ENCODE measurements at regions not wholly inside any gene's neighbourhood (a gene's known extent, or its start where the extent isn't known, plus 50 kb on each side); places are given as distances from the start of the nearest gene placed in this dataset.

DNA sequence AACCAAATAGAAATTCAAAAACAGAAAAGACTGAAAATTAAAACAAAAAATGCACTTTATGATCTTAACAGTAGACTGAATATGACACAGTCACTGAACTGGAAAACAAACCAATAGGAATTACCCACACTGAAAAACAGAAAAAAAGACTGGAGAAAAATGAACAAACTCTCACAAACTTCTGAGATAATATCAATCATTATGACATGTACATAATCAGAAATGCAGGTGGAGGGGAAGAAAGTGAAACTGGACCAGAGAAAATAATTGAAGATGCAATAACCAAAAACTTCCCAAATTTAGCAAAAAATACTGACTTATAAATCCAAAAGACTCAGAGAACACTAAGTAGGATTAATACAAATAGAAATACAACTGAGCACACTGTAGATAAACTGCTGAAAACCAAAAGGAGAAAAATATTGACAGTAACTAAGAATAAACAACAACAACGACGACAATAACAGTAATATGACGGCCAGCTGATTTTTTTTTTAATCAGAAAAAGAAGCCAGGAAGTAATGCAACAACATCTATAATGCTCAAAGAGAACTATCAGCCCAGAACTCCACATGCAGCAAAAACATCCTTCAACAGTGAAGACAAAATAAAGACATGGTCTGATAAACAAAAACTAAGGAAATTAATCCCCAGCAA is 108.1 kb downstream of the ZFAND4 start:
- Histone ChIP-seq H3K27ac (ENCODE audit: low read length) (no peak overlapping the region), H3K9me3 (ENCODE audit: low read length) (no peaks in the 10 kb centered on the region), H3K9me2 (ENCODE audit: insufficient read depth, low read length) (no peaks in the 10 kb centered on the region), H4K20me1 (ENCODE audit: insufficient read depth) (no peaks in the 10 kb centered on the region), H2AFZ (ENCODE audit: low read depth, low read length) (no peak overlapping the region), H3F3A (ENCODE audit: insufficient read depth, low read length, poor library complexity, severe bottlenecking) (no peaks in the 10 kb centered on the region), H3K4me2 (ENCODE audit: low read length) (no peak overlapping the region), H3K27me3 (ENCODE audit: insufficient read depth, low read depth, low read length) (no peaks in the 10 kb centered on the region), H3K79me2 (replicated peaks; ENCODE audit: insufficient read depth, low read length) (no peaks in the 10 kb centered on the region), H3K9ac (ENCODE audit: low read length) (no peak overlapping the region), H3K36me3 (ENCODE audit: insufficient read depth, low read length) (no peaks in the 10 kb centered on the region), H3K4me3 (ENCODE audit: low read length) (no peak overlapping the region)
- TF ChIP-seq SMC3 (conservative IDR thresholded peaks at IDR 0.05; ENCODE audit: poor library complexity) (no peak), EZH2 (IDR thresholded peaks at IDR 0.05; ENCODE audit: borderline replicate concordance, insufficient read depth, low read length, poor library complexity, severe bottlenecking) (no peak), MXI1 (conservative IDR thresholded peaks at IDR 0.05; ENCODE audit: poor library complexity, severe bottlenecking) (no peak), RAD21 (conservative IDR thresholded peaks at IDR 0.05) (no peak), EP300 (conservative IDR thresholded peaks at IDR 0.05; ENCODE audit: poor library complexity, severe bottlenecking) (no peak), TAF1 (IDR thresholded peaks at IDR 0.05; ENCODE audit: low read depth) (no peak), POLR2AphosphoS5 (IDR thresholded peaks at IDR 0.05) (no peak), REST (IDR thresholded peaks at IDR 0.05; ENCODE audit: borderline replicate concordance) (no peak)
- TF ChIP-seq, protein P1, sequence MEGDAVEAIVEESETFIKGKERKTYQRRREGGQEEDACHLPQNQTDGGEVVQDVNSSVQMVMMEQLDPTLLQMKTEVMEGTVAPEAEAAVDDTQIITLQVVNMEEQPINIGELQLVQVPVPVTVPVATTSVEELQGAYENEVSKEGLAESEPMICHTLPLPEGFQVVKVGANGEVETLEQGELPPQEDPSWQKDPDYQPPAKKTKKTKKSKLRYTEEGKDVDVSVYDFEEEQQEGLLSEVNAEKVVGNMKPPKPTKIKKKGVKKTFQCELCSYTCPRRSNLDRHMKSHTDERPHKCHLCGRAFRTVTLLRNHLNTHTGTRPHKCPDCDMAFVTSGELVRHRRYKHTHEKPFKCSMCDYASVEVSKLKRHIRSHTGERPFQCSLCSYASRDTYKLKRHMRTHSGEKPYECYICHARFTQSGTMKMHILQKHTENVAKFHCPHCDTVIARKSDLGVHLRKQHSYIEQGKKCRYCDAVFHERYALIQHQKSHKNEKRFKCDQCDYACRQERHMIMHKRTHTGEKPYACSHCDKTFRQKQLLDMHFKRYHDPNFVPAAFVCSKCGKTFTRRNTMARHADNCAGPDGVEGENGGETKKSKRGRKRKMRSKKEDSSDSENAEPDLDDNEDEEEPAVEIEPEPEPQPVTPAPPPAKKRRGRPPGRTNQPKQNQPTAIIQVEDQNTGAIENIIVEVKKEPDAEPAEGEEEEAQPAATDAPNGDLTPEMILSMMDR (IDR thresholded peaks at IDR 0.05; ENCODE audit: poor library complexity, severe bottlenecking) = no peak

DNA sequence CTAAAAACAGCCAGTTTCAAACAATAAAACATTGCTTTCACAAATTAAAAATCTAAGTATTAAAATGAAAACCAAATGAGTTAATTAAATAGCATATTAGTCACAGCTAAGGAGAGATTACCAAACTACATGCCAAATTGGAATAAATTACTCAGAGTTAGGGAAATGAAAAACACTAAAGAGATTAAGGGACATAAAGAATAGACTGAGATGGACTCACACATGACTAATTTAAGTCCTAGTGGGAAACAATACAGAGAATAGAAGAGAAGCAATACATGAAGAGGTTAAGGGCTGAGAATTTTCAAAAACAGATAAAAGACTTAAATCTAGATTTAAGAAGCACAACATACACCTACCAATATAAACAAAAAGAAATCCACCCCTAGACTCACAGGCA is 110.6 kb downstream of the ZFAND4 start:
- no peak overlapping the region for H3K4me2 ChIP-seq (ENCODE audit: low read length)
- H3K9ac ChIP-seq (ENCODE audit: low read length) = no peak overlapping the region
- no peaks in the 10 kb centered on the region for H4K20me1 ChIP-seq (ENCODE audit: insufficient read depth)
- no peaks in the 10 kb centered on the region for H3F3A ChIP-seq (ENCODE audit: insufficient read depth, low read length, poor library complexity, severe bottlenecking)
- H3K36me3 ChIP-seq (ENCODE audit: insufficient read depth, low read length) = no peaks in the 10 kb centered on the region
- H2AFZ ChIP-seq (ENCODE audit: low read depth, low read length) = no peak overlapping the region
- no peaks in the 10 kb centered on the region for H3K79me2 ChIP-seq (replicated peaks; ENCODE audit: insufficient read depth, low read length)
- H3K27me3 ChIP-seq (ENCODE audit: insufficient read depth, low read depth, low read length) = no peaks in the 10 kb centered on the region
- H3K27ac ChIP-seq (ENCODE audit: low read length) = no peak overlapping the region
- no peaks in the 10 kb centered on the region for H3K9me3 ChIP-seq (ENCODE audit: low read length)
- TF ChIP-seq, protein P1 (IDR thresholded peaks at IDR 0.05; ENCODE audit: poor library complexity, severe bottlenecking) = no peak
- no peak for TF ChIP-seq TAF1 (IDR thresholded peaks at IDR 0.05; ENCODE audit: low read depth)
- TF ChIP-seq REST (IDR thresholded peaks at IDR 0.05; ENCODE audit: borderline replicate concordance) = no peak
- no peaks in the 10 kb centered on the region for H3K9me2 ChIP-seq (ENCODE audit: insufficient read depth, low read length)
- no peak overlapping the region for H3K4me3 ChIP-seq (ENCODE audit: low read length)
